Frontal cortex (tissue), 3 donors: ENCODE measurements at regions not wholly inside any gene's neighbourhood (a gene's known extent, or its start where the extent isn't known, plus 50 kb on each side); places are given as distances from the start of the nearest gene placed in this dataset.
"Not testable (repeated sequence)": the region's sequence is repeated elsewhere in the genome, so short reads cannot be mapped to it uniquely, and the experiment has no call there.

Experiments used
- DNase-seq, 2 donors: peaks; one replicate each; pipeline ENCODE4 v3.0.0; 2012; ENCODE audit warnings: low spot score in 2 of 2
- FAIRE-seq: peaks from 2 replicates; lab custom pipeline; 2012; peaks lifted over from hg19 to GRCh38; lab: Jason Lieb, UNC
- donor health status: control.
- donor health status: control.
- donor health status: control.

- FAIRE-seq (no peak), DNase-seq (no peak)
These were observed 50.8 kb upstream of the CTNNA1 start for GRCh38 chr5:138702166-138703077.

GRCh38 chr5:138701678-138702077, 51.5 kb upstream of the CTNNA1 start:
- no peak for DNase-seq
- no peak for FAIRE-seq

- FAIRE-seq (no peak), DNase-seq (no peak)
These were observed 52.5 kb upstream of the CTNNA1 start for GRCh38 chr5:138700581-138701362.

- no peak for FAIRE-seq
- DNase-seq: no peak
These were observed 53.7 kb upstream of the CTNNA1 start for GRCh38 chr5:138699482-138699881.

- DNase-seq (no peak), FAIRE-seq (no peak)
These were observed 54.5 kb upstream of the CTNNA1 start for GRCh38 chr5:138698713-138699112.

GRCh38 chr5:138697720-138698360, 55.4 kb upstream of the CTNNA1 start:
- no peak for FAIRE-seq
- no peak for DNase-seq

- DNase-seq: no peak
- FAIRE-seq: no peak
These were observed 56.7 kb upstream of the CTNNA1 start for GRCh38 chr5:138696501-138696900.

- no peak for FAIRE-seq
These were observed 57.4 kb upstream of the CTNNA1 start for GRCh38 chr5:138695781-138696180.

GRCh38 chr5:138694146-138694545, 59.1 kb upstream of the CTNNA1 start:
- DNase-seq (no peak), FAIRE-seq (no peak)

More at GRCh38 chr5:138695781-138696180, 57.4 kb upstream of the CTNNA1 start:
- no peak for DNase-seq

- FAIRE-seq: no peak
- no peak for DNase-seq
These were observed 60.9 kb upstream of the CTNNA1 start for GRCh38 chr5:138692370-138692769.

- no peak for FAIRE-seq
These were observed 66.6 kb upstream of the CTNNA1 start for GRCh38 chr5:138686668-138687067.

GRCh38 chr5:138685193-138685745, 68.0 kb upstream of the CTNNA1 start:
- FAIRE-seq (no peak), DNase-seq (no peak)

More at GRCh38 chr5:138686668-138687067, 66.6 kb upstream of the CTNNA1 start:
- DNase-seq: no peak

GRCh38 chr5:138682462-138682861, 70.8 kb upstream of the CTNNA1 start:
- not testable (repeated sequence) for DNase-seq, FAIRE-seq

GRCh38 chr5:138678826-138679225, 74.4 kb upstream of the CTNNA1 start:
- not testable (repeated sequence) for FAIRE-seq, DNase-seq

GRCh38 chr5:138677782-138678181, 75.4 kb upstream of the CTNNA1 start:
- no peak for FAIRE-seq
- DNase-seq: no peak

- no peak for FAIRE-seq
These were observed 76.5 kb upstream of the CTNNA1 start for GRCh38 chr5:138676556-138677193.

GRCh38 chr5:138676002-138676401, 77.2 kb upstream of the CTNNA1 start:
- no peak for FAIRE-seq
- no peak for DNase-seq

More at GRCh38 chr5:138676556-138677193, 76.5 kb upstream of the CTNNA1 start:
- no peak for DNase-seq

GRCh38 chr5:138668451-138669380, 84.5 kb upstream of the CTNNA1 start:
- no peak for DNase-seq
- FAIRE-seq: no peak
